Neural progenitor cell (in vitro differentiated cells): ENCODE measurements at regions not wholly inside any gene's neighbourhood (a gene's known extent, or its start where the extent isn't known, plus 50 kb on each side); places are given as distances from the start of the nearest gene placed in this dataset.

Experiments used
- CTCF ChIP-seq: fragments of 200-600 bp; sonication (generic); IDR thresholded peaks from 2 replicates; pipeline ENCODE4 v1.5.1; 2017; ENCODE audit warnings: antibody characterized with exemption, mild to moderate bottlenecking
- EZH2phosphoT487 ChIP-seq: fragments of 200-600 bp; sonication (generic); IDR thresholded peaks from 2 replicates; pipeline ENCODE4 v1.6.1; 2017; ENCODE audit warnings: antibody characterized with exemption

- peak; percentile 81 for TF ChIP-seq CTCF
- TF ChIP-seq EZH2phosphoT487: no peak
These were observed 375.0 kb downstream of the TYW1 start for GRCh38 chr7:67371429-67372305.
